AG04450 (cell line): ENCODE measurements at regions not wholly inside any gene's neighbourhood (a gene's known extent, or its start where the extent isn't known, plus 50 kb on each side); places are given as distances from the start of the nearest gene placed in this dataset.

Experiments
- CTCF ChIA-PET: fragments of 300-600, 350-600 bp; formaldehyde crosslinking; extraction: SDS; loops from one replicate; lab custom pipeline; 2022; ENCODE audit warnings: antibody characterized with exemption, inconsistent platforms; lab: Charles Lee
- POLR2A ChIA-PET: fragments of 350-600 bp; formaldehyde crosslinking; extraction: SDS; loops from one replicate; lab custom pipeline; 2021; ENCODE audit warnings: antibody characterized with exemption, inconsistent platforms; lab: Yijun Ruan, JAX
- DNase-seq: peaks from one replicate; pipeline ENCODE4 v3.0.0-alpha.2; 2011; ENCODE audit warnings: low read depth, low spot score
- H3K27ac ChIP-seq: one replicate; pipeline ENCODE4 v1.5.1; 2012; ENCODE audit warnings: low read depth, low read length, control low read depth
- H3K27me3 ChIP-seq: one replicate; pipeline ENCODE4 v1.6.0; 2012; ENCODE audit warnings: low read length; ENCODE audit not compliant: control insufficient read depth, insufficient read depth
- H3K4me3 ChIP-seq: 2 replicates; pipeline ENCODE4 v1.5.1; 2011; ENCODE audit warnings: mild to moderate bottlenecking, low read depth, low read length, control low read depth
- H3K9me3 ChIP-seq: 2 replicates; pipeline ENCODE4 v1.5.1; 2012; ENCODE audit warnings: low read length; ENCODE audit not compliant: control insufficient read depth, insufficient read depth
- TF ChIP-seq, protein P1 (sequence below): IDR thresholded peaks from 2 replicates; pipeline ENCODE4 v1.5.1; 2011; ENCODE audit warnings: low read depth, low read length, control low read depth, inconsistent platforms

DNA sequence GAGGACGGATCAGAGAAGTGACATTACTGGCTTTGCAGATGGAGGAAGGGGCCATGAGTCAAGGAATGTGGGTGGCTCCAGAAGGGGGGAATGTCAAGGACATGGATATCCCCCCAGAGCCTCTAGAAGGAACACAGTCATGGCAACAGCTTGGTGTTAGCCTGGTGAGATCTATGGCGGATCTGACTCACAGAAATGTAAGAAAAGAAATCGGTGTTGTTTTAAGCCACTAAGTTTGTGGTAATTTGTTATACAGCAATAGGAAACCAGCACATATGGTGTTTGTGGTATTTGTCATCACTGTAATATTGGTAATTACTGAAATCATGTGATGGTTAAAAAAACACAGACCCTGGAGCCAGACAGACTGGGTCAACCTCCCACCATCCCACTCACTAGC is 236.2 kb downstream of the SETD4 start:
- TF ChIP-seq, protein P1, sequence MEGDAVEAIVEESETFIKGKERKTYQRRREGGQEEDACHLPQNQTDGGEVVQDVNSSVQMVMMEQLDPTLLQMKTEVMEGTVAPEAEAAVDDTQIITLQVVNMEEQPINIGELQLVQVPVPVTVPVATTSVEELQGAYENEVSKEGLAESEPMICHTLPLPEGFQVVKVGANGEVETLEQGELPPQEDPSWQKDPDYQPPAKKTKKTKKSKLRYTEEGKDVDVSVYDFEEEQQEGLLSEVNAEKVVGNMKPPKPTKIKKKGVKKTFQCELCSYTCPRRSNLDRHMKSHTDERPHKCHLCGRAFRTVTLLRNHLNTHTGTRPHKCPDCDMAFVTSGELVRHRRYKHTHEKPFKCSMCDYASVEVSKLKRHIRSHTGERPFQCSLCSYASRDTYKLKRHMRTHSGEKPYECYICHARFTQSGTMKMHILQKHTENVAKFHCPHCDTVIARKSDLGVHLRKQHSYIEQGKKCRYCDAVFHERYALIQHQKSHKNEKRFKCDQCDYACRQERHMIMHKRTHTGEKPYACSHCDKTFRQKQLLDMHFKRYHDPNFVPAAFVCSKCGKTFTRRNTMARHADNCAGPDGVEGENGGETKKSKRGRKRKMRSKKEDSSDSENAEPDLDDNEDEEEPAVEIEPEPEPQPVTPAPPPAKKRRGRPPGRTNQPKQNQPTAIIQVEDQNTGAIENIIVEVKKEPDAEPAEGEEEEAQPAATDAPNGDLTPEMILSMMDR = no peak
- ChIA-PET CTCF (interaction anchor here (1.0 kb wide), 1 partner anchor 16 kb away, joined by 3 read pairs; no protein-coding TSS in a partner anchor), POLR2A (no interaction called here)
- no peak for DNase-seq
- H3K9me3 ChIP-seq = no peaks in the 10 kb centered on the region
- no peak overlapping the region for H3K27ac ChIP-seq
- H3K4me3 ChIP-seq = no peak overlapping the region
- no peaks in the 10 kb centered on the region for H3K27me3 ChIP-seq

GRCh38 chr21:35819134-35819533 is 241.2 kb downstream of the SETD4 start:
- Histone ChIP-seq H3K27ac (no peak overlapping the region), H3K9me3 (no peaks in the 10 kb centered on the region), H3K4me3 (no peak overlapping the region), H3K27me3 (no peaks in the 10 kb centered on the region)
- CTCF ChIA-PET = no interaction called here
- DNase-seq = no peak
- POLR2A ChIA-PET = interaction anchor here (0.6 to 0.7 kb wide), 2 partner anchors 7 to 395 kb away, joined by 3 to 9 read pairs; no protein-coding TSS in a partner anchor
- TF ChIP-seq, protein P1 = no peak

- ChIA-PET CTCF (no interaction called here), POLR2A (no interaction called here)
- Histone ChIP-seq H3K27me3 (no peaks in the 10 kb centered on the region), H3K27ac (no peak overlapping the region), H3K4me3 (no peak overlapping the region), H3K9me3 (no peaks in the 10 kb centered on the region)
- TF ChIP-seq, protein P1 = no peak
- DNase-seq = no peak
Observed at GRCh38 chr21:35818597-35818996, 241.7 kb downstream of the SETD4 start.

DNA sequence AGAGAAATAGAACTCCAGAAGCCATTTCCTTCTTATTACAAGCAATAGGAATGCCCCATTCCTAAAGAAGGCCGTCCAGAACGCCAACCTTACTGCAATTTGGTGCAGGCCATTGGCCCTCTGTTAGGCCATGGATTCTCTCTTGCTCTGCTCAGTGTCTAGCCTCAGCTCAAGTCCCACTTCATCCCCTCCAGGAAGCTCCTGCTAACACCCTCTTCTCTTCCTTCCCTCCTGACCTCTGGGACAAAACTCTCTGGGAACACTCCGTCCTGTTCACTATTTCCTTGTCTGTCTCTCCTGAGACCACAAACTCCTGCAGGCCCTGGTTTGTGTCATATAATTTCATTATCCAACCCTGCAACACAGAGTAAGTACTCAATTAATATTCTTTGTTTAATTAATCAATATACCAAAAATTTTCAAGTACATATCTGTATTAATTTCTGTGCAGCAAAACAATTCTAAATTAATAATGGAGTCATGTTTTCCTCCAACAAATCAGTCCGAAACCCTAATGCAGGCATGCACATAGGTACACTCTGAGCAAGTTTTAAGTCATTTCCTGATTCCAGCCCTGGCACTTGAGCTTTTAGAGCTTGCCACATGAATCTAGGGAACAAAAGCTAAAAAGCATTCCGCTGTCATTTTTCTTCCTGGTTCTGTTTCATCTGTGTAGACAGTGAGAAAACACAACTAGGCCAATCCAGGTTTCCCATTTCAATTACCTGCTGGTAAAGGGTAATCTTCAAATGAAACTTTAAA is 245.3 kb downstream of the SETD4 start:
- no peaks in the 10 kb centered on the region for H3K9me3 ChIP-seq
- H3K27me3 ChIP-seq = no peaks in the 10 kb centered on the region
- DNase-seq = no peak
- TF ChIP-seq, protein P1 = no peak
- no peak overlapping the region for H3K4me3 ChIP-seq
- no peak overlapping the region for H3K27ac ChIP-seq
- ChIA-PET POLR2A (interaction anchor here (0.5 kb wide), 1 partner anchor 642 kb away, joined by 3 read pairs; no protein-coding TSS in a partner anchor), CTCF (no interaction called here)

- Histone ChIP-seq H3K27me3 (no peaks in the 10 kb centered on the region), H3K27ac (no peak overlapping the region), H3K4me3 (no peak overlapping the region), H3K9me3 (no peaks in the 10 kb centered on the region)
- TF ChIP-seq, protein P1 = no peak
- ChIA-PET CTCF (no interaction called here), POLR2A (no interaction called here)
- no peak for DNase-seq
Observed at GRCh38 chr21:35812679-35813078, 247.6 kb downstream of the SETD4 start.
